ENCODE measurements at regions not wholly inside any gene's neighbourhood (a gene's known extent, or its start where the extent isn't known, plus 50 kb on each side); places are given as distances from the start of the nearest gene placed in this dataset.

- no peak for TF ChIP-seq CTCF (IDR thresholded peaks at IDR 0.05)
- TF ChIP-seq EZH2 (IDR thresholded peaks at IDR 0.05; ENCODE audit: borderline replicate concordance, insufficient read depth, low read depth, low read length, poor library complexity, severe bottlenecking) = no peak
These were observed 376.5 kb upstream of the DAB1 start for GRCh38 chr1:57800376-57800775.
